ENCODE measurements at regions not wholly inside any gene's neighbourhood (a gene's known extent, or its start where the extent isn't known, plus 50 kb on each side); places are given as distances from the start of the nearest gene placed in this dataset.

DNA sequence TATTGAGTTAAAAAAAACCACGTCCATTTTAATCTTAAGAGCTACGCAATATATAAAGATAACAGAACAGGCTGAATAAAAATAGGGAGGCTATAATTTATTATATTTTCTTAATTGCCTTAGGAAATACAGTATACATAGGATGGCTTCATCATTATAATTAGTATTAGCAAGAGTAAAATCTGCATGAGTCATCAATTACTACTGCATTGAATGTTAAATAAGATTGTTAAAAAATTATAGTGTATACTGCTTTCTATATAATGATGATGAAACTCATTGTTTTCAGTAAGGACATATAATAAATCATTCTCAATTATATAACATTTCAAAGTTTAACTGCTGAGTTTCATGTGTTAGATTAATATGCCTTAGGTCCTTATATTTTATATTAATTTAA, 133.4 kb upstream of the GRID2 start:
- H3K9ac ChIP-seq (ENCODE audit: insufficient read depth, low read length, poor library complexity, severe bottlenecking) = no peak overlapping the region
- H3K27ac ChIP-seq (ENCODE audit: low read depth in 1 of 2, low read length in 2 of 2) = no peak overlapping the region
- no CpG with 5 or more reads among the region's 2 CpGs for WGBS (ENCODE audit: insufficient coverage)
- H3K79me2 ChIP-seq (ENCODE audit: insufficient read depth, low read length) = no peaks in the 10 kb centered on the region
- H3K9me3 ChIP-seq (replicated peaks in 1 of 2; ENCODE audit: control insufficient read depth in 1 of 2, insufficient read depth in 1 of 2, low read length in 2 of 2) = no peaks in the 10 kb centered on the region
- H3K27me3 ChIP-seq (ENCODE audit: control insufficient read depth in 2 of 2, insufficient read depth in 2 of 2, low read length in 2 of 2) = no peaks in the 10 kb centered on the region
- no peaks in the 10 kb centered on the region for H3K4me1 ChIP-seq (ENCODE audit: control insufficient read depth in 1 of 2, insufficient read depth in 2 of 2, low read length in 2 of 2)
- TF ChIP-seq, protein P1, sequence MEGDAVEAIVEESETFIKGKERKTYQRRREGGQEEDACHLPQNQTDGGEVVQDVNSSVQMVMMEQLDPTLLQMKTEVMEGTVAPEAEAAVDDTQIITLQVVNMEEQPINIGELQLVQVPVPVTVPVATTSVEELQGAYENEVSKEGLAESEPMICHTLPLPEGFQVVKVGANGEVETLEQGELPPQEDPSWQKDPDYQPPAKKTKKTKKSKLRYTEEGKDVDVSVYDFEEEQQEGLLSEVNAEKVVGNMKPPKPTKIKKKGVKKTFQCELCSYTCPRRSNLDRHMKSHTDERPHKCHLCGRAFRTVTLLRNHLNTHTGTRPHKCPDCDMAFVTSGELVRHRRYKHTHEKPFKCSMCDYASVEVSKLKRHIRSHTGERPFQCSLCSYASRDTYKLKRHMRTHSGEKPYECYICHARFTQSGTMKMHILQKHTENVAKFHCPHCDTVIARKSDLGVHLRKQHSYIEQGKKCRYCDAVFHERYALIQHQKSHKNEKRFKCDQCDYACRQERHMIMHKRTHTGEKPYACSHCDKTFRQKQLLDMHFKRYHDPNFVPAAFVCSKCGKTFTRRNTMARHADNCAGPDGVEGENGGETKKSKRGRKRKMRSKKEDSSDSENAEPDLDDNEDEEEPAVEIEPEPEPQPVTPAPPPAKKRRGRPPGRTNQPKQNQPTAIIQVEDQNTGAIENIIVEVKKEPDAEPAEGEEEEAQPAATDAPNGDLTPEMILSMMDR (IDR thresholded peaks at IDR 0.05) = no peak
- Mint-ChIP-seq H3K36me3 (no peaks in the 10 kb centered on the region), H3K9me3 (peaks cover 0 to 4% (median 0%) of the 10 kb centered on the region in 7 donors), H3K27me3 (ENCODE audit: low read depth in 3 of 3) (peaks cover 0 to 2% (median 0%) of the 10 kb centered on the region in 3 donors), H3K4me1 (no peaks in the 10 kb centered on the region), H3K27ac (no peak overlapping the region), H3K4me3 (no peak overlapping the region)
- H3K36me3 ChIP-seq (replicated peaks in 1 of 2; ENCODE audit: control insufficient read depth in 1 of 2, insufficient read depth in 2 of 2, low read length in 2 of 2) = no peaks in the 10 kb centered on the region
- H4K20me1 ChIP-seq (ENCODE audit: insufficient read depth, low read length) = no peaks in the 10 kb centered on the region
- H2AFZ ChIP-seq (ENCODE audit: insufficient read depth, low read depth, low read length, poor library complexity, severe bottlenecking) = no peak overlapping the region
- no peak for DNase-seq
- no peak overlapping the region for H3K4me2 ChIP-seq (replicated peaks; ENCODE audit: extremely low read depth, low read length, poor library complexity, severe bottlenecking)
- intact Hi-C loops (cut with micrococcal nuclease) = no loop called here
- no peak overlapping the region for H3K4me3 ChIP-seq (replicated peaks in 1 of 3; ENCODE audit: low read depth in 2 of 3, low read length in 3 of 3)

DNA sequence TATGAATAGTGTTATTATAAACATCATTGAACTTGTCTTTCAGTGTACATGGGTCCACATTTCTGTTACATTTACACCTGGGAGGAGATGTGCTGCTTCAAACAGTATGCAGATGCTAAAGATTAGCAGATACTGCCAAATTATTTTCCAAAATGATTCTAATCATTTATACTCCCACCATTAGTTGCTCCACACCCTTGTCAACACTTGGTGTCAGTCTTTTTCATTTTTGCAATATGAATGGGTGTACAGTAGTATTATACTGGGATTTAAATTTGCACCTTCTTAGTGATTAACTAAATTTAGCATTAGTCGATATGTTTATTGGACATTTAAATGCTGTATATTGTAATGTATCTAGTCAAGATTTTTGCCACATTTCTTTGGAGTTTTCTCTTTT, 131.6 kb upstream of the GRID2 start:
- H3K4me1 ChIP-seq (ENCODE audit: control insufficient read depth in 1 of 2, insufficient read depth in 2 of 2, low read length in 2 of 2) = no peaks in the 10 kb centered on the region
- Mint-ChIP-seq H3K4me1 (no peaks in the 10 kb centered on the region), H3K9me3 (peaks cover 0 to 3% (median 0%) of the 10 kb centered on the region in 7 donors), H3K27ac (no peak overlapping the region), H3K4me3 (no peak overlapping the region), H3K36me3 (no peaks in the 10 kb centered on the region), H3K27me3 (ENCODE audit: low read depth in 3 of 3) (no peaks in the 10 kb centered on the region)
- no peaks in the 10 kb centered on the region for H3K27me3 ChIP-seq (ENCODE audit: control insufficient read depth in 2 of 2, insufficient read depth in 2 of 2, low read length in 2 of 2)
- H4K20me1 ChIP-seq (ENCODE audit: insufficient read depth, low read length) = no peaks in the 10 kb centered on the region
- H3K36me3 ChIP-seq (replicated peaks in 1 of 2; ENCODE audit: control insufficient read depth in 1 of 2, insufficient read depth in 2 of 2, low read length in 2 of 2) = no peaks in the 10 kb centered on the region
- no peak overlapping the region for H3K4me3 ChIP-seq (replicated peaks in 1 of 3; ENCODE audit: low read depth in 2 of 3, low read length in 3 of 3)
- DNase-seq = no peak
- no peak overlapping the region for H3K9ac ChIP-seq (ENCODE audit: insufficient read depth, low read length, poor library complexity, severe bottlenecking)
- H3K27ac ChIP-seq (ENCODE audit: low read depth in 1 of 2, low read length in 2 of 2) = no peak overlapping the region
- H2AFZ ChIP-seq (ENCODE audit: insufficient read depth, low read depth, low read length, poor library complexity, severe bottlenecking) = no peak overlapping the region
- no peaks in the 10 kb centered on the region for H3K79me2 ChIP-seq (ENCODE audit: insufficient read depth, low read length)
- WGBS (ENCODE audit: insufficient coverage) = no CpG with 5 or more reads among the region's 1 CpG
- intact Hi-C loops (cut with micrococcal nuclease) = no loop called here
- H3K9me3 ChIP-seq (replicated peaks in 1 of 2; ENCODE audit: control insufficient read depth in 1 of 2, insufficient read depth in 1 of 2, low read length in 2 of 2) = no peaks in the 10 kb centered on the region
- TF ChIP-seq, protein P1 (IDR thresholded peaks at IDR 0.05) = no peak
- no peak overlapping the region for H3K4me2 ChIP-seq (replicated peaks; ENCODE audit: extremely low read depth, low read length, poor library complexity, severe bottlenecking)
